ENCODE measurements at regions not wholly inside any gene's neighbourhood (a gene's known extent, or its start where the extent isn't known, plus 50 kb on each side); places are given as distances from the start of the nearest gene placed in this dataset.
A peak's percentile ranks its signal among the peaks of the same experiment; 100 is the strongest.

DNA sequence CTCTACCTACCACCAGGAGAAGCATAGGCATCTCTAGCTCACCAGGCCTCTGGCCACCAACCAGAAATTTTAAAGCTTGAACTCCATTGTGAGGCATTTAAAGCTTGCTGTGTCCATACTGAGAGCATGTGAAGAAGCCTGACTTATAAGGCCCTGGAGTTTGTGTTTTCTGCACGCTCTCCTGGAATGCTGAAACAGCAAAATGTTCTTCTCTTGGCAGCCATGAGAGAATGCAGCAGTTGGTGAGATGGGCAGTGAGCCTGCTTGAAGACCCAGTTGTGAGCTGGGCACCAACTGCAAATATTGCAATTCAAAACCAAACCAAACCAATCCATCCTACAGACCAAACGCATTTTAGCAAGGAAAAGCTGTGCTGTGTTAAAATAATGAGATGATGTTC is 170.0 kb upstream of the IVNS1ABP start:
- intact Hi-C loops (cut with DNase I), result no loop called here
- ATAC-seq (no peak), DNase-seq (no peak)
- no peaks in the 10 kb centered on the region for H3K27me3 ChIP-seq (ENCODE audit: control insufficient read depth, insufficient read depth)
- no peaks in the 10 kb centered on the region for H3K9me3 ChIP-seq (ENCODE audit: control insufficient read depth, low read length)
- H3K4me1 ChIP-seq (ENCODE audit: control insufficient read depth, insufficient read depth, low read length), result peaks cover 13% of the 10 kb centered on the region
- 88% methylated on average over 2 of the region's 2 CpGs for WGBS
- no peak overlapping the region for H3K4me3 ChIP-seq (ENCODE audit: low read length)
- no peak overlapping the region for H3K27ac ChIP-seq (ENCODE audit: low read length)

DNA sequence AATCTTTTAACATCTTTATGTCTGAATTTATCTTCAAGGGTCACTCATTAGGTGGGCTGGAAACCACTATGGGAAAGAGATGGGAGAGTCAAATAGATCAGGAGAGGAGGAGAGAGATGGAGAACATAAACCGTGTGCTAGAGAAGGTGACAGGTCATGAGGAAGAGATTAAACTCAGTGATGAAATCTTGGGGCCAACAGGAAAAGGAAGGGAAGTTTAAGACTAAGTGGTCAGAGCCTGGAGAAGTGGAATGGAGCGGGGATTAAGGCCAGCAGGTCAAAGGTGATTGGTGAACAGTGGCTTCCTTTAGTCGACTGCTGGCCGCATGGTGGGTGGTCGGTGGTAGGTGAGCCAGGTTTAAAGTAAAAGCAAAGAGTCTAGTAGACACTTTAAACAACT is 169.3 kb upstream of the IVNS1ABP start:
- DNase-seq, result no peak
- Histone ChIP-seq H3K4me1 (ENCODE audit: control insufficient read depth, insufficient read depth, low read length) (peaks cover 13% of the 10 kb centered on the region), H3K27me3 (ENCODE audit: control insufficient read depth, insufficient read depth) (no peaks in the 10 kb centered on the region), H3K4me3 (ENCODE audit: low read length) (no peak overlapping the region), H3K9me3 (ENCODE audit: control insufficient read depth, low read length) (no peaks in the 10 kb centered on the region), H3K27ac (ENCODE audit: low read length) (no peak overlapping the region)
- 70% methylated on average over 5 of the region's 5 CpGs for WGBS
- ATAC-seq, result no peak
- intact Hi-C loops (cut with DNase I), result no loop called here

DNA sequence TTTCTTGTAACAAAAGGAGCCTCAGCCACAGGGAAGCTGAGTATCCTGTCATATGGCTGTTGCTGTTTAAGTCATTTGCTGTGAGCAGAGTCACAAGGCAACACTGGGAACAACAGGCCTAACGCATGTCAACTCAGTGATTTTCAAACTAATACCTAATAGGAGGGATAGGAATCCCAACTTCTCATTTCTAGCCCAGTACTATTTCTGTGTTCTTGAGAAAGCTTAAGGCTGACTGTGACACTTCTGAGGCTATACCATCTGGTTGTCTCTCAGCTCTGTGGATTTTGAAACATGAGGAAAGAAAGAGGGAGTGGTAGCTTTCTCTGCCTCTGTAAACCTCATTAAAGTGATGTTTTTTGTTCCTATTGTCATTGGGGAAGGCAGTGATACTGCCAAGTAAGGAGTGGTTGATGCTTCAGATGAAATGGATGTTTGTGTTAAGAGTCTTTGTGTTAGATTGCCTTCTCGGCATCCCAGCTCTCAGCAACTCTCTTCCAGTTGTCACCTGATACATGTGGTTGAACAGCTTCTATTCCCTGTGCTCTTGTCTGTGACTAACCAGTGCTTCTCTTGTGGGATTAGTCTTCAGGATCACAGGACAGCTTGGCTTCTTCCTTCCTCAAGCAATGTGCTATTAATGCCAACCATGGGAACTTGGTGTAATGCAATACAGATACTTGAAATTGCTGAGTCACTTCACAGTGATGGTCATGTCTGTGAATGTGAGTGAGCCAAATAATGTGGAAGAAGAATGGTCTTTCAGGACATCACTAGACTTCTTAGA is 166.8 kb upstream of the IVNS1ABP start:
- 68% methylated on average over 2 of the region's 2 CpGs for WGBS
- peak overlapping the region; percentile 13 for H3K27ac ChIP-seq (ENCODE audit: low read length)

DNA sequence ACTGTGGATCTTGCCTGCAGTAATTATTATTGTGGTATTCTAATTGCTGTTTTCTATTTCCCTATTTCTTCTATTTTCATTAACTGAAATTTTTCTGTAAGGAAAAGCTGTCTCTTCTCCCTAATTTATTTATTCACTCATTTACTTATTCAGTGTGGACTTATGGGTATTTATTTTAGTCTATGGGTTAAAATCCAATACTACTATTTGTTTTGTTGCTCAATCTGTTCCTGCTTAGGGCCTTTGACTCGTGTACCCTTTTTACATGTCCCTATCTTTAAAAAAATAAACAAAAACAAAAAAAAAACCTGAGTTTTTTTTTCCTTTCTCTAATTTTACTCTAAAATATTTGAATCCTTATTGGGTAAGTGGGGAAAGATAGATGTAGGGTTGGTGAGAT is 166.2 kb upstream of the IVNS1ABP start:
- 60% methylated on average over 1 of the region's 1 CpG for WGBS
- no peak overlapping the region for H3K27ac ChIP-seq (ENCODE audit: low read length)
- H3K4me3 ChIP-seq (ENCODE audit: low read length), result no peak overlapping the region
- intact Hi-C loops (cut with DNase I), result no loop called here
- H3K9me3 ChIP-seq (ENCODE audit: control insufficient read depth, low read length), result no peaks in the 10 kb centered on the region
- ATAC-seq (no peak), DNase-seq (no peak)
- H3K27me3 ChIP-seq (ENCODE audit: control insufficient read depth, insufficient read depth), result no peaks in the 10 kb centered on the region
- H3K4me1 ChIP-seq (ENCODE audit: control insufficient read depth, insufficient read depth, low read length), result peaks cover 9% of the 10 kb centered on the region

More for the DNA sequence above, 166.8 kb upstream of the IVNS1ABP start:
- Histone ChIP-seq H3K4me3 (ENCODE audit: low read length) (no peak overlapping the region), H3K9me3 (ENCODE audit: control insufficient read depth, low read length) (no peaks in the 10 kb centered on the region), H3K4me1 (ENCODE audit: control insufficient read depth, insufficient read depth, low read length) (peaks cover 11% of the 10 kb centered on the region), H3K27me3 (ENCODE audit: control insufficient read depth, insufficient read depth) (no peaks in the 10 kb centered on the region)
- DNase-seq, result no peak
- intact Hi-C loops (cut with DNase I), result no loop called here
- ATAC-seq, result peak; percentile 72 to 77

DNA sequence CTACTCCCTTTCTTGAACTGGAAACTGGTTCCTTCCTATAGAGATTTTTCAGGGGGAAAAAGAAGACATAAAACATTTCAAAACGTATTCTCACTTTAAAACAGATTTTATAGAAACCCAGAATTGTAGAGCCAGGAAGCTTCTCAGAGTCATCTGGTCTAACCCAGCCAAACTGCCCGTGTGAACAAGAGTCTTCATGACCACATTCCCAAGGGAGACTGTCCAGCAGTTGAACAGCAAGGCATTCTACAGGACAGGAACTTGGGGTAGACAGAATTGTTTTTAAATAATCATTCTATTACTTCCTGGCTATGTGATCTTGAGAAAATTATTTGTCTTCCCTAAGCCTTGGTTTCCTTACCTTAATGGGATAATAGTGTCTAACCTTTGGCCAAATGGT is 163.5 kb upstream of the IVNS1ABP start:
- WGBS, result 49% methylated on average over 2 of the region's 2 CpGs
- intact Hi-C loops (cut with DNase I), result no loop called here
- H3K4me1 ChIP-seq (ENCODE audit: control insufficient read depth, insufficient read depth, low read length), result peaks cover 4% of the 10 kb centered on the region

DNA sequence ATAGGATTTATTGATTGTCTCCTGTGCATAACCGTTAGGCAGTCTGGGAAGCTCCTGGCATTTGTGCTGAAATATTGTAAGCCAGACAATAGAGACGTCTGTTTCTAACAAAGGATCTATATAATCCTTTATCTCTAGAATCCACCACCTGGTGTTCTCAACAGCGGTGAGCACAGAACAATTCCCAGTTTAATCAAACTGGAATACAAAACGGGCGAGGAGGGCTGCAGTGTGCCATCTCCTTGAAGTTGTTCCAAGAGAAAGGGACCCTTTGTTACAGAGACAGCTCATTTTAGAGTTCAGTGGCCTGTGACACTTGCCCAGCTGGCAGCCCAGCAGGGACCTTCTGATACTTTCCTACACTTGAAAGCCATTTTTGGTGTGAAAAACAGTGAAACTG is 162.8 kb upstream of the IVNS1ABP start:
- no peak overlapping the region for H3K4me3 ChIP-seq (ENCODE audit: low read length)
- intact Hi-C loops (cut with DNase I), result no loop called here
- no peak for ATAC-seq
- peaks cover 4% of the 10 kb centered on the region for H3K4me1 ChIP-seq (ENCODE audit: control insufficient read depth, insufficient read depth, low read length)
- DNase-seq, result no peak
- H3K27ac ChIP-seq (ENCODE audit: low read length), result no peak overlapping the region
- 80% methylated on average over 5 of the region's 5 CpGs for WGBS
- no peaks in the 10 kb centered on the region for H3K27me3 ChIP-seq (ENCODE audit: control insufficient read depth, insufficient read depth)
- no peaks in the 10 kb centered on the region for H3K9me3 ChIP-seq (ENCODE audit: control insufficient read depth, low read length)

More for the DNA sequence above, 163.5 kb upstream of the IVNS1ABP start:
- H3K9me3 ChIP-seq (ENCODE audit: control insufficient read depth, low read length), result no peaks in the 10 kb centered on the region
- DNase-seq, result no peak
- no peaks in the 10 kb centered on the region for H3K27me3 ChIP-seq (ENCODE audit: control insufficient read depth, insufficient read depth)
- H3K27ac ChIP-seq (ENCODE audit: low read length), result no peak overlapping the region
- ATAC-seq, result no peak
- H3K4me3 ChIP-seq (ENCODE audit: low read length), result no peak overlapping the region

DNA sequence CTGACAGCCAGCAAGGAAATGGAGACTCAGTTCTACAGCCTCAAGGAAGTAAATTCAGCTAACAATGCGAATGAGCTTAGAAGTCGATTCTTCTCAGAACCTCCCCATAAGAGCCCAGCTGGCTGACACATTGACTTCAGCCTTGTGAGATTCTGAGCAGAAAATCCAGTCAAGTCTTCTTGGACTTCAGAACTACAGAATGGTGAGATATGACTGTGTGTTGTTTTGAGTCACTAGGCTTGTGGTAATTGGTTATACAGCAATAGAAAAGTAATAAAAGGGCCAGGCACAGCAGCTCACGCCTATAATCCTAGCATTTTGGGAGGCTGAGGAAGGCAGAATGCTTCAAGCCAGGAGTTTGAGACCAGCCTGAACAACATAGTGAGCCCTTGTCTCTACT is 161.8 kb upstream of the IVNS1ABP start:
- Histone ChIP-seq H3K27ac (ENCODE audit: low read length) (no peak overlapping the region), H3K4me3 (ENCODE audit: low read length) (no peak overlapping the region), H3K27me3 (ENCODE audit: control insufficient read depth, insufficient read depth) (no peaks in the 10 kb centered on the region), H3K4me1 (ENCODE audit: control insufficient read depth, insufficient read depth, low read length) (peaks cover 4% of the 10 kb centered on the region), H3K9me3 (ENCODE audit: control insufficient read depth, low read length) (no peaks in the 10 kb centered on the region)
- ATAC-seq (no peak), DNase-seq (no peak)
- WGBS, result 92% methylated on average over 3 of the region's 3 CpGs
- intact Hi-C loops (cut with DNase I), result no loop called here

DNA sequence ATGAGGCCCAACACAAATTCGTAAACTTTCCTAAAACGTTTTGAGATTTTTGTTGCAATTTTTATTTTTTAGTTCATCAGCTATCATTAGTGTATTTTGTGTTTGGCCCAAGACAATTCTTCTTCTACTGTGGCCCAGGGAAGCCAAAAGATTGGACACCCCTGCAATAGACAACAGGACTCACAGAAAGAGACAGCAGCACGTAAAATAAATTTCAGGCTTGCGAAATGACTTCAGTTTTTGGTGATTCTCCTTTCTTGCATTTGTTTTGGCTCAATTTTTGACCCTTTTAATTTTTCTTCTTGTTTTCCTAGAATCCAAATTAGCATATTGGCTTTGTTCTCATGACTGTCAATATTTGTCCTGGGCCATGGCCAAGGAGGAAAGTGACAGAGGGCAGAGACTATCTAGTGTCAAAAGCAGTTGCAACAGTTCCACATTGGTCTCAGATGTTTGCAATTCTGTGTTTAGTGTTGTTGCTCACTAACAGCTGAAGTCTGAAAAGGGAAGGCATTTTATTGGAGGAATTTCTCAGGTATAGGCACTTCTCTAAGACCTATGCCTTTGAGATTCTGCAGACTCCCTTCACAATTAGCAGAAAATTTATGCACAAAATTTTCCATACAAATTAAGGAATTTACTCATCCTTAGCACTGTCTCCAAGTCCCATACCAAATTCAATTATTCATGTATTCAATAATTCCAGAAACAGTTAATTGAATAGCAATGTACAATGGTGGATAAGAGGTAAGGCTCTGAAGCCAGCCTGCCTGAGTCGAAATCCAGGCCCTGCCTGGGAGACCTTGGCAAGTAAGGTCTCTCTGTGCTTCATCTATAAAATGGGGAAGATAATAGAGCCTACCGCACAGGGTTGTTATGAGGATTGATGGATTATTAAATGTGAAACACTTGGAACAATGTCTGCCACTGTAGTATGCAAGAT is 160.9 kb upstream of the IVNS1ABP start:
- no peak overlapping the region for H3K27ac ChIP-seq (ENCODE audit: low read length)
- H3K4me1 ChIP-seq (ENCODE audit: control insufficient read depth, insufficient read depth, low read length), result no peaks in the 10 kb centered on the region
- 72% methylated on average over 6 of the region's 6 CpGs for WGBS
- intact Hi-C loops (cut with DNase I), result no loop called here
- no peaks in the 10 kb centered on the region for H3K9me3 ChIP-seq (ENCODE audit: control insufficient read depth, low read length)
- ATAC-seq (peak; percentile 64 to 81), DNase-seq (no peak)
- no peaks in the 10 kb centered on the region for H3K27me3 ChIP-seq (ENCODE audit: control insufficient read depth, insufficient read depth)
- no peak overlapping the region for H3K4me3 ChIP-seq (ENCODE audit: low read length)

DNA sequence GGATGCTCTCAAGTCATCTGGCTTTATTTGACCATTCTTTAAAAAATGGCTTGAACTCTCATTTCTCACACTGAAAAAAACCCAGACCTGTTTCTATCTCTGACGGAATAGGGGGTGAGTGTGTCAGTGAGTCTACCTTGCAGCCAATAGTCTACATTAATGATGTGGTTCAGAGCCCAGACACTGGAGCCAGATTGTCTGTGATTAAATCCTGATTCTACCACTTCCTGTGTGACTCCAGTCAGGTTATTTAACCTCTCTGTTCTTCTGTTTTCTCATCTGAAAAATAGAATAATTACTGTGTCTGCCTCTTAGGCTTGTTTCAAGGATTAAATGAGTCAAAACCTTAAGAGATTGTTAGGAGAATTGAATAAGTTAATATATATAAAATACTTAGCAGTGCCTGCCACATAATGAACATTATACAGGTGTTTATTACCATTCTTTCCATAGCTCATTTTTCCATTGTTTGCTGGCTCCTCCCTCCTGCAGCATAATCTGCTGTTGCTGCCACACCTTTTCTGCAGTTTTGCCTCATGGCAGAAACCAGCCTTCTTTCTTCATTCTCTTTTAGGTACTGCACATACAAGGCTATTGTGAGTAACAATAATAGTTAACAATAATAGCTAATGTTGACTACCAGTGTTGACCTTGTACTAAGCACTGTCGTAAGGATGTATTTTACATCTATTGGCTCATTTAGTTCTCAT is 157.6 kb upstream of the IVNS1ABP start:
- Histone ChIP-seq H3K27me3 (ENCODE audit: control insufficient read depth, insufficient read depth) (no peaks in the 10 kb centered on the region), H3K4me1 (ENCODE audit: control insufficient read depth, insufficient read depth, low read length) (no peaks in the 10 kb centered on the region), H3K27ac (ENCODE audit: low read length) (no peak overlapping the region), H3K9me3 (ENCODE audit: control insufficient read depth, low read length) (no peaks in the 10 kb centered on the region), H3K4me3 (ENCODE audit: low read length) (no peak overlapping the region)
- DNase-seq (no peak), ATAC-seq (no peak)
- intact Hi-C loops (cut with DNase I), result no loop called here
- 86% methylated on average over 2 of the region's 2 CpGs for WGBS

DNA sequence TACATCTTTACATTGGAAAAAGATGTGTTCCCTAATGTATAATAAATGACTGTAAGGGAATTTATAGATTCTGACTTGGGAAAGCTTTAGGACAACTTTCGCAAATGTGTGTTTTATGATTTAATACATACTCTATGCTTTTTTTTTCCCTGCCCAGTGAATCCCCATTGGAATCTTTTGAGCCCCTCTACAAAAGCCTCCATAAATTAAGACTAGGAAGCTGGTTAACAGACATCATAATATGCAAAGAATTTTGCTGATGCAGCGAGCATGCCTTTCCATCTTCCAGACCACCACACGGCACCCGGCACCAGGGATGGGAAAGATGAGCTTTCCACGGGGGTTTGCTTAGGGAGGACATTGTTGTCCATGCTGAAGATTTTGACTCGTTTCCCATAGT is 156.1 kb upstream of the IVNS1ABP start:
- no peak for ATAC-seq
- DNase-seq, result no peak
- WGBS, result 88% methylated on average over 6 of the region's 6 CpGs
- Histone ChIP-seq H3K4me1 (ENCODE audit: control insufficient read depth, insufficient read depth, low read length) (no peaks in the 10 kb centered on the region), H3K27ac (ENCODE audit: low read length) (no peak overlapping the region), H3K4me3 (ENCODE audit: low read length) (no peak overlapping the region), H3K27me3 (ENCODE audit: control insufficient read depth, insufficient read depth) (no peaks in the 10 kb centered on the region), H3K9me3 (ENCODE audit: control insufficient read depth, low read length) (no peaks in the 10 kb centered on the region)
- intact Hi-C loops (cut with DNase I), result no loop called here

DNA sequence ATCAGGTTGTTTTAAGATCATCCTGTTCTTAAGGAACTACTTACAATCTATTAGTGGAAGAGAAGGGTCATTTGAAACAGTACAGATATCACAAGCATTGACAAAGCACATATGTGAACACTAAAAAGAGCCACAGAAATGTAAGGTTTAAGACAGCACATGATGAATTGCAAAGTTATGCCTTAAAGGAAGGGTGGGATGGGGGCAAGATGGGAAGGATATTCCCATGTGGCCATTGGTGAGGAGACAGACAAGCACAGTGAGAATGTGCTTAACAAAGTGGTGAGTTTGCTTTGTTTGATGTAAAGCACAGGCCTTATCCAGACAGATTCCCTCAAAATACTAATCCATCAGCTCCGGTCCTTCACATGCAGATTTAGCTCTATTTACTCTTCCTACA is 151.6 kb upstream of the IVNS1ABP start:
- Histone ChIP-seq H3K4me3 (ENCODE audit: low read length) (no peak overlapping the region), H3K27me3 (ENCODE audit: control insufficient read depth, insufficient read depth) (no peaks in the 10 kb centered on the region), H3K4me1 (ENCODE audit: control insufficient read depth, insufficient read depth, low read length) (no peaks in the 10 kb centered on the region), H3K27ac (ENCODE audit: low read length) (no peak overlapping the region), H3K9me3 (ENCODE audit: control insufficient read depth, low read length) (no peaks in the 10 kb centered on the region)
- intact Hi-C loops (cut with DNase I), result no loop called here
- 97% methylated on average over 1 of the region's 1 CpG for WGBS
- DNase-seq (no peak), ATAC-seq (no peak)
